ENCODE measurements at regions not wholly inside any gene's neighbourhood (a gene's known extent, or its start where the extent isn't known, plus 50 kb on each side); places are given as distances from the start of the nearest gene placed in this dataset.
"Not testable (repeated sequence)": the region's sequence is repeated elsewhere in the genome, so short reads cannot be mapped to it uniquely, and the experiment has no call there.

GRCh38 chr2:4792126-4792525 is 900.1 kb upstream of the SOX11 start:
- H3K4me1 Mint-ChIP-seq (ENCODE audit: low read depth, unreplicated experiment): no peaks in the 10 kb centered on the region
- H3K27me3 Mint-ChIP-seq (ENCODE audit: unreplicated experiment): no peaks in the 10 kb centered on the region
- no peak for TF ChIP-seq CTCF (IDR thresholded peaks at IDR 0.05; ENCODE audit: partially characterized antibody, unreplicated experiment)
- no peak overlapping the region for H3K27ac Mint-ChIP-seq (ENCODE audit: unreplicated experiment)
- peaks cover 12% of the 10 kb centered on the region for H3K36me3 Mint-ChIP-seq (ENCODE audit: unreplicated experiment)
- H3K4me3 Mint-ChIP-seq (ENCODE audit: unreplicated experiment): no peak overlapping the region
- H3K9me3 Mint-ChIP-seq (ENCODE audit: unreplicated experiment): peaks cover 2% of the 10 kb centered on the region
- DNase-seq: no peak

GRCh38 chr2:4803396-4803795 is 888.8 kb upstream of the SOX11 start:
- TF ChIP-seq CTCF (IDR thresholded peaks at IDR 0.05; ENCODE audit: partially characterized antibody, unreplicated experiment): no peak
- DNase-seq: no peak
- Mint-ChIP-seq H3K36me3 (ENCODE audit: unreplicated experiment) (peaks cover 2% of the 10 kb centered on the region), H3K9me3 (ENCODE audit: unreplicated experiment) (peaks cover 1% of the 10 kb centered on the region), H3K4me3 (ENCODE audit: unreplicated experiment) (no peak overlapping the region), H3K4me1 (ENCODE audit: low read depth, unreplicated experiment) (no peaks in the 10 kb centered on the region), H3K27me3 (ENCODE audit: unreplicated experiment) (no peaks in the 10 kb centered on the region), H3K27ac (ENCODE audit: unreplicated experiment) (no peak overlapping the region)

- not testable (repeated sequence) for H3K9me3 Mint-ChIP-seq (ENCODE audit: unreplicated experiment); H3K27me3 Mint-ChIP-seq (ENCODE audit: unreplicated experiment); DNase-seq; H3K4me3 Mint-ChIP-seq (ENCODE audit: unreplicated experiment); H3K4me1 Mint-ChIP-seq (ENCODE audit: low read depth, unreplicated experiment); H3K27ac Mint-ChIP-seq (ENCODE audit: unreplicated experiment)
- H3K36me3 Mint-ChIP-seq (ENCODE audit: unreplicated experiment): peaks cover 28% of the 10 kb centered on the region
These were observed 878.0 kb upstream of the SOX11 start for GRCh38 chr2:4814137-4814536.

- Mint-ChIP-seq H3K27me3 (ENCODE audit: unreplicated experiment) (no peaks in the 10 kb centered on the region), H3K27ac (ENCODE audit: unreplicated experiment) (no peak overlapping the region), H3K4me1 (ENCODE audit: low read depth, unreplicated experiment) (peaks cover 1% of the 10 kb centered on the region), H3K36me3 (ENCODE audit: unreplicated experiment) (no peaks in the 10 kb centered on the region), H3K4me3 (ENCODE audit: unreplicated experiment) (no peak overlapping the region), H3K9me3 (ENCODE audit: unreplicated experiment) (no peaks in the 10 kb centered on the region)
- TF ChIP-seq CTCF (IDR thresholded peaks at IDR 0.05; ENCODE audit: partially characterized antibody, unreplicated experiment): no peak
- no peak for DNase-seq
These were observed 864.3 kb upstream of the SOX11 start for GRCh38 chr2:4827836-4828235.

- Mint-ChIP-seq H3K27ac (ENCODE audit: unreplicated experiment) (no peak overlapping the region), H3K27me3 (ENCODE audit: unreplicated experiment) (no peaks in the 10 kb centered on the region), H3K36me3 (ENCODE audit: unreplicated experiment) (no peaks in the 10 kb centered on the region), H3K4me1 (ENCODE audit: low read depth, unreplicated experiment) (peaks cover 1% of the 10 kb centered on the region), H3K4me3 (ENCODE audit: unreplicated experiment) (no peak overlapping the region), H3K9me3 (ENCODE audit: unreplicated experiment) (no peaks in the 10 kb centered on the region)
- no peak for TF ChIP-seq CTCF (IDR thresholded peaks at IDR 0.05; ENCODE audit: partially characterized antibody, unreplicated experiment)
- DNase-seq: no peak
These were observed 863.4 kb upstream of the SOX11 start for GRCh38 chr2:4828682-4829374.
